ENCODE measurements at regions not wholly inside any gene's neighbourhood (a gene's known extent, or its start where the extent isn't known, plus 50 kb on each side); places are given as distances from the start of the nearest gene placed in this dataset.

DNA sequence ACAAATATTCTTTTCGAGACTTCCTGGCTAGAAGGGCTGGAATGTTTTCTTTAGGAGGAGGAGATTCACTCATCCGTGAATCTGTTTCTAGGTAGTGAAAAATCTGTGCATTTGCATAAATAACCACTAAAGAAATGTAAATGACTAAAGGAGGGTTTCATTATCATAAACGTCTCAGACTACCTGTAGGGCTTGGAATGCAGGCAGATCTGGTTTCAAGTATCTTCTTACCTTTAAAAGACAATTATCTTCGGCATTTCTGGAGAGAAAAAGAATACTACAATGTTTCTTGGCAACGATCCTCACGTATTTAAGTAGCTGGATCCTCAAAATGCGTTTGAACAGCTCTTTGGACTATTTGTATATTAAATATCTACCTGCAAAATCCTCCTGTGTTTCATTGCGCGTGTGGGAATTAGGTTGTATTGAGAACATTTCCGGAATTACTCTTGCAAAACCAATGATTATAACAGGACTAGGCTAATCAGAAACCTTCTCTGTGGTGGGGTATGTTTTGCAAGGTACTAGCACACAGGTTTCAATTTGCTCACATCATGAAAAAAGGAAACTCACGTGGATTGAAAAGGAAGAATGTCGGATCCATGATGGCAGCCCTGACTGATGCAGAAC is 291.1 kb upstream of the ARGLU1 start:
- peak overlapping the region; percentile 99 for H3K27ac Mint-ChIP-seq
- ATAC-seq (peak; percentile 88), DNase-seq (ENCODE audit: low spot score) (no peak)
- TF ChIP-seq TEAD1 (CRISPR knock-in tag; IDR thresholded peaks at IDR 0.05) (peak; percentile 31; the same call in 1 of the 2 replicates), ZNF263 (CRISPR knock-in tag; IDR thresholded peaks at IDR 0.05; ENCODE audit: low read depth) (no peak)
- TF ChIP-seq, protein P1, sequence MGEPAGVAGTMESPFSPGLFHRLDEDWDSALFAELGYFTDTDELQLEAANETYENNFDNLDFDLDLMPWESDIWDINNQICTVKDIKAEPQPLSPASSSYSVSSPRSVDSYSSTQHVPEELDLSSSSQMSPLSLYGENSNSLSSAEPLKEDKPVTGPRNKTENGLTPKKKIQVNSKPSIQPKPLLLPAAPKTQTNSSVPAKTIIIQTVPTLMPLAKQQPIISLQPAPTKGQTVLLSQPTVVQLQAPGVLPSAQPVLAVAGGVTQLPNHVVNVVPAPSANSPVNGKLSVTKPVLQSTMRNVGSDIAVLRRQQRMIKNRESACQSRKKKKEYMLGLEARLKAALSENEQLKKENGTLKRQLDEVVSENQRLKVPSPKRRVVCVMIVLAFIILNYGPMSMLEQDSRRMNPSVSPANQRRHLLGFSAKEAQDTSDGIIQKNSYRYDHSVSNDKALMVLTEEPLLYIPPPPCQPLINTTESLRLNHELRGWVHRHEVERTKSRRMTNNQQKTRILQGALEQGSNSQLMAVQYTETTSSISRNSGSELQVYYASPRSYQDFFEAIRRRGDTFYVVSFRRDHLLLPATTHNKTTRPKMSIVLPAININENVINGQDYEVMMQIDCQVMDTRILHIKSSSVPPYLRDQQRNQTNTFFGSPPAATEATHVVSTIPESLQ (CRISPR knock-in tag; IDR thresholded peaks at IDR 0.05), result no peak
- peaks cover 20% of the 10 kb centered on the region for H3K9me3 Mint-ChIP-seq
- ChIA-PET POLR2A (no interaction called here), CTCF (no interaction called here)
- H3K4me3 Mint-ChIP-seq, result peak overlapping the region; percentile 44
- H3K4me1 Mint-ChIP-seq, result peaks cover 60% of the 10 kb centered on the region
- H3K36me3 Mint-ChIP-seq, result peaks cover 11% of the 10 kb centered on the region
- no peaks in the 10 kb centered on the region; the same call in 1 of the 2 replicates for H3K27me3 Mint-ChIP-seq (ENCODE audit: low read depth)

DNA sequence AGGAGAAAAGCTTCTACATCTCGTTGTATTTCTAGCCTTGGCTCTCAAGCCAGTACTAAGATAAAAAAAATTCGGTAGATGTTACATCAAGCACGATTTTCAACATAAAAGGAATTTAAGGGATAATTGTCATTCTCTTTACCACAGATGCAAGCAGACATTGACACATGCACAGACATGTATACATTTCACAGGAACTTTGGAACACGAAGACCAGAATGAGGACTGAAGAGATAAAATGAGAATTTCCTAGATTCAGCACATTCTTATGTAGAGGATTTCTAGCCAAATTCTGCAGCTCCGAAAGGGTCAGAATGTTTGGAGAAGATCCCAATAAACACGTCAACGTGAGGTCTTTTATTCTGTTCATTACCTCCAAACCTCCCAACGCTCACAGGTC is 284.5 kb upstream of the ARGLU1 start:
- H3K4me3 Mint-ChIP-seq, result no peak overlapping the region
- TF ChIP-seq, protein P2, sequence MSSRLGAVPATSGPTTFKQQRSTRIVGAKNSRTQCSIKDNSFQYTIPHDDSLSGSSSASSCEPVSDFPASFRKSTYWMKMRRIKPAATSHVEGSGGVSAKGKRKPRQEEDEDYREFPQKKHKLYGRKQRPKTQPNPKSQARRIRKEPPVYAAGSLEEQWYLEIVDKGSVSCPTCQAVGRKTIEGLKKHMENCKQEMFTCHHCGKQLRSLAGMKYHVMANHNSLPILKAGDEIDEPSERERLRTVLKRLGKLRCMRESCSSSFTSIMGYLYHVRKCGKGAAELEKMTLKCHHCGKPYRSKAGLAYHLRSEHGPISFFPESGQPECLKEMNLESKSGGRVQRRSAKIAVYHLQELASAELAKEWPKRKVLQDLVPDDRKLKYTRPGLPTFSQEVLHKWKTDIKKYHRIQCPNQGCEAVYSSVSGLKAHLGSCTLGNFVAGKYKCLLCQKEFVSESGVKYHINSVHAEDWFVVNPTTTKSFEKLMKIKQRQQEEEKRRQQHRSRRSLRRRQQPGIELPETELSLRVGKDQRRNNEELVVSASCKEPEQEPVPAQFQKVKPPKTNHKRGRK (CRISPR knock-in tag; IDR thresholded peaks at IDR 0.05; ENCODE audit: borderline replicate concordance), result no peak
- TF ChIP-seq, protein P3, sequence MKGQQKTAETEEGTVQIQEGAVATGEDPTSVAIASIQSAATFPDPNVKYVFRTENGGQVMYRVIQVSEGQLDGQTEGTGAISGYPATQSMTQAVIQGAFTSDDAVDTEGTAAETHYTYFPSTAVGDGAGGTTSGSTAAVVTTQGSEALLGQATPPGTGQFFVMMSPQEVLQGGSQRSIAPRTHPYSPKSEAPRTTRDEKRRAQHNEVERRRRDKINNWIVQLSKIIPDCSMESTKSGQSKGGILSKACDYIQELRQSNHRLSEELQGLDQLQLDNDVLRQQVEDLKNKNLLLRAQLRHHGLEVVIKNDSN (CRISPR knock-in tag; IDR thresholded peaks at IDR 0.05), result no peak
- TF ChIP-seq SMAD4 (CRISPR knock-in tag; IDR thresholded peaks at IDR 0.05), result no peak
- TF ChIP-seq, protein P4, sequence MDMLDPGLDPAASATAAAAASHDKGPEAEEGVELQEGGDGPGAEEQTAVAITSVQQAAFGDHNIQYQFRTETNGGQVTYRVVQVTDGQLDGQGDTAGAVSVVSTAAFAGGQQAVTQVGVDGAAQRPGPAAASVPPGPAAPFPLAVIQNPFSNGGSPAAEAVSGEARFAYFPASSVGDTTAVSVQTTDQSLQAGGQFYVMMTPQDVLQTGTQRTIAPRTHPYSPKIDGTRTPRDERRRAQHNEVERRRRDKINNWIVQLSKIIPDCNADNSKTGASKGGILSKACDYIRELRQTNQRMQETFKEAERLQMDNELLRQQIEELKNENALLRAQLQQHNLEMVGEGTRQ (CRISPR knock-in tag; IDR thresholded peaks at IDR 0.05), result no peak
- no peak for DNase-seq (ENCODE audit: low spot score)
- peaks cover 21% of the 10 kb centered on the region for H3K27me3 Mint-ChIP-seq (ENCODE audit: low read depth)
- ChIA-PET CTCF (no interaction called here), POLR2A (no interaction called here)
- no peak overlapping the region for H3K27ac Mint-ChIP-seq
- peaks cover 15% of the 10 kb centered on the region for H3K9me3 Mint-ChIP-seq
- H3K36me3 Mint-ChIP-seq, result peaks cover 2% of the 10 kb centered on the region
- no peak for ATAC-seq
- peaks cover 50% of the 10 kb centered on the region for H3K4me1 Mint-ChIP-seq

DNA sequence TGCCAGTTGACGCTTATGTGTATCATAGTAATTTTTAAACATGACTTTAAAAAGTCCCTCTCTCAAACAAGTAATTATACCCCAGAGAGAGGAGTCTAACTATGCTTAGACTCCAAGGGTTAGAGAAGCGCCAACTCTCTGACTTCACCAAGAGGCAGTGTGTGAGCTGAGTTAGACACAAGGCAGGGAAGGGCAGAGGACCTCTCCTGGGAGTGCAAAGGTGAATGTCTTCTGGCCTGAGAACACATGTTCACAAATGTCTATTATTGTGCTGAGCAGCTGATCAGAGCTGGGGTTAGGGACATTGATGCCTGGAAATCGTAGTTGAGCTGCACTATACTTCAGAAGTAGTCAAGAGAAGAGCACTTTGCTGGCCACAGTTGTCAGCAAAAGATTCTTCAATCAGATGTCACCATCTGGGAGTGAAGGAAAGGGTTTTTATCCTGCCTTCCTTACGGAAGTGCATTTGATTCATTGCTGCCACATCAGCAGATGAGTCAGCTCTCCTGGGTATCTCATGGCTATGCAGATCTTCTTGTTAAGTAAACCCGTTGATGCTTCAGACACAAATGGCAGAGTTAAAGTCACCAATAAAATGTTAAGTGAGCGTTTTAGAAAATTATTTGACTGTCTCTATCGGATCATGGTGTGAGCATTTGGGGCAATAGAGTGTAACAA is 283.2 kb upstream of the ARGLU1 start:
- DNase-seq (ENCODE audit: low spot score) (no peak), ATAC-seq (no peak)
- TF ChIP-seq GTF2I (CRISPR knock-in tag; conservative IDR thresholded peaks at IDR 0.05), result no peak
- no peak for TF ChIP-seq EMX1 (CRISPR knock-in tag; IDR thresholded peaks at IDR 0.05)
- TF ChIP-seq, protein P5, sequence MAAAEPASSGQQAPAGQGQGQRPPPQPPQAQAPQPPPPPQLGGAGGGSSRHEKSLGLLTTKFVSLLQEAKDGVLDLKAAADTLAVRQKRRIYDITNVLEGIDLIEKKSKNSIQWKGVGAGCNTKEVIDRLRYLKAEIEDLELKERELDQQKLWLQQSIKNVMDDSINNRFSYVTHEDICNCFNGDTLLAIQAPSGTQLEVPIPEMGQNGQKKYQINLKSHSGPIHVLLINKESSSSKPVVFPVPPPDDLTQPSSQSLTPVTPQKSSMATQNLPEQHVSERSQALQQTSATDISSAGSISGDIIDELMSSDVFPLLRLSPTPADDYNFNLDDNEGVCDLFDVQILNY (CRISPR knock-in tag; IDR thresholded peaks at IDR 0.05), result no peak
- POLR2A ChIA-PET, result no interaction called here
- Mint-ChIP-seq H3K27me3 (ENCODE audit: low read depth) (peaks cover 21% of the 10 kb centered on the region), H3K27ac (no peak overlapping the region), H3K4me1 (peaks cover 48% of the 10 kb centered on the region), H3K9me3 (peaks cover 12% of the 10 kb centered on the region), H3K36me3 (peaks cover 2% of the 10 kb centered on the region), H3K4me3 (no peak overlapping the region)
- CTCF ChIA-PET, result no interaction called here
